HEK293T (cell line): ENCODE measurements at regions not wholly inside any gene's neighbourhood (a gene's known extent, or its start where the extent isn't known, plus 50 kb on each side); places are given as distances from the start of the nearest gene placed in this dataset.

ENCODE experiments used
- BHLHE40 ChIP-seq: fragments of 450-650 bp; IDR thresholded peaks from 2 replicates; pipeline ENCODE4 v1.6.1; 2016; ENCODE audit warnings: mild to moderate bottlenecking, moderate library complexity, borderline replicate concordance
- CTBP1 ChIP-seq: fragments of 450-650 bp; IDR thresholded peaks from 2 replicates; pipeline ENCODE4 v1.6.1; 2016; ENCODE audit warnings: borderline replicate concordance
- FOXA1 ChIP-seq: fragments of 450-650 bp; IDR thresholded peaks from 2 replicates; pipeline ENCODE4 v1.6.1; 2016; ENCODE audit warnings: mild to moderate bottlenecking
- FOXK2 ChIP-seq: fragments of 450-650 bp; IDR thresholded peaks from 2 replicates; pipeline ENCODE4 v1.6.1; 2016; ENCODE audit warnings: mild to moderate bottlenecking
- FOXM1 ChIP-seq: fragments of 450-650 bp; IDR thresholded peaks from 2 replicates; pipeline ENCODE4 v1.6.1; 2017; ENCODE audit warnings: mild to moderate bottlenecking, borderline replicate concordance
- HDGF ChIP-seq: fragments of 450-650 bp; IDR thresholded peaks from 2 replicates; pipeline ENCODE4 v1.6.1; 2017; ENCODE audit warnings: antibody characterized with exemption, borderline replicate concordance
- L3MBTL2 ChIP-seq: fragments of 450-650 bp; conservative IDR thresholded peaks from 2 replicates; pipeline ENCODE4 v1.6.1; 2016; ENCODE audit warnings: mild to moderate bottlenecking
- LEF1 ChIP-seq: fragments of 450-650 bp; IDR thresholded peaks from 2 replicates; pipeline ENCODE4 v1.6.1; 2017; ENCODE audit warnings: mild to moderate bottlenecking, borderline replicate concordance
- NFRKB ChIP-seq: fragments of 450-650 bp; IDR thresholded peaks from 2 replicates; pipeline ENCODE4 v1.6.1; 2016; ENCODE audit warnings: mild to moderate bottlenecking, moderate library complexity
- PKNOX1 ChIP-seq: fragments of 450-650 bp; IDR thresholded peaks from 2 replicates; pipeline ENCODE4 v1.6.1; 2016
- SP1 ChIP-seq: fragments of 450-650 bp; IDR thresholded peaks from 2 replicates; pipeline ENCODE4 v1.6.1; 2017
- SUZ12 ChIP-seq: fragments of 450-650 bp; IDR thresholded peaks from 2 replicates; pipeline ENCODE4 v1.6.1; 2016; ENCODE audit warnings: mild to moderate bottlenecking
- TARDBP ChIP-seq: fragments of 450-650 bp; IDR thresholded peaks from 2 replicates; pipeline ENCODE4 v1.6.1; 2016

- TF ChIP-seq LEF1 = no peak
- no peak for TF ChIP-seq CTBP1
- no peak for TF ChIP-seq BHLHE40
- no peak for TF ChIP-seq FOXM1
- no peak for TF ChIP-seq HDGF
- no peak for TF ChIP-seq SUZ12
- no peak for TF ChIP-seq PKNOX1
- no peak for TF ChIP-seq SP1
- no peak for TF ChIP-seq FOXA1
- no peak for TF ChIP-seq L3MBTL2
- TF ChIP-seq TARDBP = no peak
- TF ChIP-seq NFRKB = no peak
- no peak for TF ChIP-seq FOXK2
These were observed 92.7 kb upstream of the ASAP2 start for GRCh38 chr2:9113916-9114315.
